ENCODE measurements at regions not wholly inside any gene's neighbourhood (a gene's known extent, or its start where the extent isn't known, plus 50 kb on each side); places are given as distances from the start of the nearest gene placed in this dataset.

DNA sequence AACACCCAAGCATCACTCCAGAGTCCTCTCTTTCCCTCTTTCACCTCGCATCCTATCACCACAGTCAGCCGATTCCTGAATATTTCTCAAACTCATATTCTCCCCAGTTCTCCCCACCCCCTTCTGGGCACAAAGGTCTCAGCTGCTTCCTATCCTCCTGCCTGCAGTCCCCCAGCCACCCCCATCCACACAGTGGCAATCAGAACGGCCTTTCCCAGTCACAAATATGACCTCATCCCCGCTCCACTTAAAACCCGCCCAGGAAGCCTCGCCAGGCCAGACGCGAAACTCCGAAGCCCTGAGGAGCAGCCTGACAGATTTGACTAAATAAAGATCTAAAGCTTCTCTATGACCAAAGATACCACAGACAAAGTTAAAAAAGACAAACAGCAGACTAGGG lies 49.9 kb upstream of the LINGO1 start:
- Mint-ChIP-seq H3K4me3 (no peak overlapping the region), H3K9me3 (no peaks in the 10 kb centered on the region), H3K4me1 (ENCODE audit: low read depth) (no peaks in the 10 kb centered on the region), H3K36me3 (ENCODE audit: insufficient read depth) (no peaks in the 10 kb centered on the region), H3K27me3 (ENCODE audit: low read depth) (peaks cover 22% of the 10 kb centered on the region)
- DNase-seq (no peak), ATAC-seq (no peak)
